A673 (cell line): ENCODE measurements at regions not wholly inside any gene's neighbourhood (a gene's known extent, or its start where the extent isn't known, plus 50 kb on each side); places are given as distances from the start of the nearest gene placed in this dataset.
"Not testable (repeated sequence)": the region's sequence is repeated elsewhere in the genome, so short reads cannot be mapped to it uniquely, and the experiment has no call there.

Experiments
- BruUV-seq: library from RNA; stranded (reverse); fragments of 400-500 nt; replicated peaks from 2 replicates; lab custom pipeline; 2021; lab: Mats Ljungman, UMichigan
- CTCF ChIA-PET: fragments of 300-600 bp; sonication (Branson Sonifier 250); formaldehyde crosslinking; loops from one replicate; lab custom pipeline; 2022; ENCODE audit warnings: antibody characterized with exemption; lab: Charles Lee
- POLR2A ChIA-PET: fragments of 300-600 bp; sonication (Branson Sonifier 250); formaldehyde crosslinking; loops from one replicate; lab custom pipeline; 2022; ENCODE audit warnings: antibody characterized with exemption; ENCODE audit not compliant: low non-redundant PET; lab: Charles Lee
- DNase-seq: peaks from one replicate; pipeline ENCODE4 v3.0.0-alpha.2; 2015; ENCODE audit warnings: low spot score
- H3K27ac ChIP-seq: fragments of 200-600 bp; sonication (generic); 2 replicates; pipeline ENCODE4 v1.5.1; 2016; ENCODE audit warnings: mixed run types, low read depth, mild to moderate bottlenecking, mixed read lengths, antibody characterized with exemption, low read length; ENCODE audit not compliant: poor library complexity, severe bottlenecking
- H3K27me3 ChIP-seq: fragments of 200-600 bp; sonication (generic); replicated peaks from 2 replicates; pipeline ENCODE4 v1.6.1; 2017; ENCODE audit warnings: mixed run types, low read depth, mild to moderate bottlenecking, mixed read lengths, antibody characterized with exemption, low read length; ENCODE audit not compliant: insufficient read depth, poor library complexity
- H3K36me3 ChIP-seq: fragments of 200-600 bp; sonication (generic); 2 replicates; pipeline ENCODE4 v1.6.1; 2016; ENCODE audit warnings: mixed run types, mild to moderate bottlenecking, mixed read lengths, antibody characterized with exemption, low read length; ENCODE audit not compliant: insufficient read depth, poor library complexity, severe bottlenecking
- H3K4me1 ChIP-seq: fragments of 200-600 bp; sonication (generic); 2 replicates; pipeline ENCODE4 v1.6.1; 2017; ENCODE audit warnings: mixed run types, mild to moderate bottlenecking, mixed read lengths, antibody characterized with exemption, low read length; ENCODE audit not compliant: insufficient read depth, poor library complexity, severe bottlenecking
- H3K4me3 ChIP-seq: fragments of 200-600 bp; sonication (generic); 2 replicates; pipeline ENCODE4 v1.5.1; 2016; ENCODE audit warnings: low read depth, mixed run types, mild to moderate bottlenecking, mixed read lengths, low read length; ENCODE audit not compliant: poor library complexity, severe bottlenecking
- H3K9me3 ChIP-seq: fragments of 200-600 bp; sonication (generic); 2 replicates; pipeline ENCODE4 v1.6.1; 2016; ENCODE audit warnings: mixed run types, low read depth, mild to moderate bottlenecking, mixed read lengths, antibody characterized with exemption, low read length; ENCODE audit not compliant: poor library complexity, severe bottlenecking
- EZH2 ChIP-seq: fragments of 200-600 bp; sonication (generic); IDR thresholded peaks from 2 replicates; pipeline ENCODE4 v1.6.1; 2017; ENCODE audit warnings: borderline replicate concordance, low read depth, mild to moderate bottlenecking, mixed read lengths, antibody characterized with exemption, low read length; ENCODE audit not compliant: poor library complexity, severe bottlenecking
- intact Hi-C: fragments of 100-400 bp; cut with micrococcal nuclease; formaldehyde crosslinking; loops from one replicate; pipeline ENCODE4 v1.10.0; 2022; ENCODE audit not compliant: unreplicated experiment
- TF ChIP-seq, protein P1 (sequence below): fragments of 300-800, 200-600 bp; sonication (generic); conservative IDR thresholded peaks from 2 replicates; pipeline ENCODE4 v1.5.1; 2017; ENCODE audit warnings: low read depth, mild to moderate bottlenecking, antibody characterized with exemption, low read length, moderate library complexity, mixed read lengths

DNA sequence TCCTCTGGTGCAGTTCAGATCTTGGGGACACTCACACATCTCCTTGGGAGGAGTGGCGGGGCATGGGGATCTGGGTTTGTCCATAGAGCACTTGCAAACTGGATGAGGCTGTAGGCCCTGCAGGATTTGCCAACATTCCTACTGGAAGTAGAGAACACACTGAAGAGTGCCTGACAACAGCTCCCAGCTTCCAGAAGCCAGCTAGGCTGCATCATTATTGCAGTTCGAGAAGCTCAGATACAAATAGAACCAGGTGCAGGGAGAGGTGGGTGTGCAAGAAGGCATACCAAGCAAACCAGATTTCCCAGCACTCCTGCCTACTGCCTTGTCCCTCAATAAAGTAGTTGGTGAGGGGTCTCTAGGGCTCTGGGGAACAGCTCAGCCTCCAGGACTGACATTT, 52.5 kb downstream of the RHOB start:
- intact Hi-C loops, result no loop called here

DNA sequence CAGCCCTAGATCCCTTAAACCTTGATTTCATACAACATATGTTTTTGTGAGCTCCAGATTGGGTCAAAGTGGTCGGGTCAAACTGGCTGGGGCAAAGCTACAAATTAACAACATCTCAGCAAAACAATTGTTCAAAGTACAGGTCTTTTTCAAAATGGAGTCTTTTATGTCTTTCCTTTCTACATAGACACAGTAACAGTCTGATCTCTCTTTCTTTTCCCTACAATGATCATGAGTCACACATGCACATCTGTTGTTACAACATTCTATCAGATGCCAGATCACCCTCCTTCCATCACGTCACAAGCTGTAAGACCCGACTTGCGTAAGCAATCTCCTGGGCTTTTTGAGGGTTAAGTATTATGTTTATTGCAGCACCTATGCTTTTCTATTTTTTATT, 55.1 kb downstream of the RHOB start:
- Histone ChIP-seq H3K4me1 (no peaks in the 10 kb centered on the region), H3K36me3 (no peaks in the 10 kb centered on the region), H3K4me3 (no peak overlapping the region), H3K27me3 (no peaks in the 10 kb centered on the region), H3K27ac (no peak overlapping the region), H3K9me3 (no peaks in the 10 kb centered on the region)
- CTCF ChIA-PET, result no interaction called here
- POLR2A ChIA-PET, result no interaction called here
- TF ChIP-seq, protein P1, sequence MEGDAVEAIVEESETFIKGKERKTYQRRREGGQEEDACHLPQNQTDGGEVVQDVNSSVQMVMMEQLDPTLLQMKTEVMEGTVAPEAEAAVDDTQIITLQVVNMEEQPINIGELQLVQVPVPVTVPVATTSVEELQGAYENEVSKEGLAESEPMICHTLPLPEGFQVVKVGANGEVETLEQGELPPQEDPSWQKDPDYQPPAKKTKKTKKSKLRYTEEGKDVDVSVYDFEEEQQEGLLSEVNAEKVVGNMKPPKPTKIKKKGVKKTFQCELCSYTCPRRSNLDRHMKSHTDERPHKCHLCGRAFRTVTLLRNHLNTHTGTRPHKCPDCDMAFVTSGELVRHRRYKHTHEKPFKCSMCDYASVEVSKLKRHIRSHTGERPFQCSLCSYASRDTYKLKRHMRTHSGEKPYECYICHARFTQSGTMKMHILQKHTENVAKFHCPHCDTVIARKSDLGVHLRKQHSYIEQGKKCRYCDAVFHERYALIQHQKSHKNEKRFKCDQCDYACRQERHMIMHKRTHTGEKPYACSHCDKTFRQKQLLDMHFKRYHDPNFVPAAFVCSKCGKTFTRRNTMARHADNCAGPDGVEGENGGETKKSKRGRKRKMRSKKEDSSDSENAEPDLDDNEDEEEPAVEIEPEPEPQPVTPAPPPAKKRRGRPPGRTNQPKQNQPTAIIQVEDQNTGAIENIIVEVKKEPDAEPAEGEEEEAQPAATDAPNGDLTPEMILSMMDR, result no peak
- no peak for TF ChIP-seq EZH2
- BruUV-seq, result no TSS peak
- no peak for DNase-seq
- intact Hi-C loops, result no loop called here

More for the DNA sequence above, 52.5 kb downstream of the RHOB start:
- TF ChIP-seq, protein P1, result no peak
- no peak for TF ChIP-seq EZH2
- Histone ChIP-seq H3K9me3 (no peaks in the 10 kb centered on the region), H3K4me1 (no peaks in the 10 kb centered on the region), H3K27ac (no peak overlapping the region), H3K4me3 (no peak overlapping the region), H3K27me3 (no peaks in the 10 kb centered on the region), H3K36me3 (no peaks in the 10 kb centered on the region)
- no peak for DNase-seq
- CTCF ChIA-PET, result no interaction called here
- POLR2A ChIA-PET, result no interaction called here
- BruUV-seq, result no TSS peak

DNA sequence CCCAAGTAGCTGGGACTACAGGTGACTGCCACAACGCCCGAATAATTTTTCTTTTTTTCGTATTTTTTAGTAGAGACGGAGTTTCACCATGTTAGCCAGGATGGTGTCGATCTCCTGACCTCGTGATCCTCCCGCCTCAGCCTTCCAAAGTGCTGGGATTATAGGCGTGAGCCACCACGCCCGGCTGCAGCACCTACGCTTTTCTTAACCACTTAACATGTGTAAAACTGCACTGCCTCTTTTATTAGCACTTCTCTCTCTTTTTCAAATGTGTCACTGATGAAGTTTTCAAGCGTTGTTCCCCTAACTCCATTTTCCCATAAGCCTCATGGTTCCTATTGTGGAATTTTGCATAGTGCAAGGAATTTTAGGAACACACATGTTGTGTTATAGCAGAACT, 55.6 kb downstream of the RHOB start:
- H3K4me1 ChIP-seq, H3K27ac ChIP-seq, H3K4me3 ChIP-seq, H3K9me3 ChIP-seq, BruUV-seq, H3K27me3 ChIP-seq, H3K36me3 ChIP-seq, CTCF ChIA-PET, DNase-seq, intact Hi-C loops, POLR2A ChIA-PET: not testable (repeated sequence)

DNA sequence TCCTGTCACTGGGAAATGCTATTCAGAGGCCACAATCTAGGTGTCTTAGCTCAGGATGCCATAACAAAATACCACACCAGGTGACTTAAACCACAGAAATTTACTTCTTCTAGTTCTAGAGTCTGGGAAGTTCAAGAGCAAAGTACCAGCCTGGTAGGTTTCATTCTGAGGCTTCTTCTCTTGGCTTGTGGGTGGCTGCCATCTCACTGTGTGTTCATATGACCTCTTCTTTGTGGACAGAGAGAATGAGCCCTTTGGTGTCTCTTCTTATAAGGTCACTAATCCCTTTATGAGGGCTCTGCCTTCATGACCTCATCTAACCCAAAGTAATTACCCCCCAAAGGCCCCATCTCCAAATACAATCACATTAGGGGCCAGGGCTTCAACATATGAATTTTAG, 57.3 kb downstream of the RHOB start:
- ChIA-PET CTCF (no interaction called here), POLR2A (no interaction called here)
- no peaks in the 10 kb centered on the region for H3K9me3 ChIP-seq
- TF ChIP-seq, protein P1, result no peak
- no peak overlapping the region for H3K4me3 ChIP-seq
- no peaks in the 10 kb centered on the region for H3K36me3 ChIP-seq
- H3K4me1 ChIP-seq, result no peaks in the 10 kb centered on the region
- H3K27ac ChIP-seq, result no peak overlapping the region
- intact Hi-C loops, result no loop called here
- no peaks in the 10 kb centered on the region for H3K27me3 ChIP-seq
- DNase-seq, result no peak
- no TSS peak for BruUV-seq
